ENCODE measurements at regions not wholly inside any gene's neighbourhood (a gene's known extent, or its start where the extent isn't known, plus 50 kb on each side); places are given as distances from the start of the nearest gene placed in this dataset.
"Not testable (repeated sequence)": the region's sequence is repeated elsewhere in the genome, so short reads cannot be mapped to it uniquely, and the experiment has no call there.

- Mint-ChIP-seq H3K36me3 (ENCODE audit: low read depth) (peaks cover 26% of the 10 kb centered on the region), H3K27ac (ENCODE audit: unreplicated experiment) (no peak overlapping the region), H3K4me3 (no peak overlapping the region), H3K27me3 (ENCODE audit: low read depth) (no peaks in the 10 kb centered on the region), H3K4me1 (peaks cover 10% of the 10 kb centered on the region), H3K9me3 (peaks cover 16% of the 10 kb centered on the region)
- DNase-seq (ENCODE audit: low read depth, low spot score), result no peak
- no peak for TF ChIP-seq CTCF (conservative IDR thresholded peaks at IDR 0.05)
These were observed 711.2 kb upstream of the ZNF608 start for GRCh38 chr5:125457617-125458016.

- Mint-ChIP-seq H3K36me3 (ENCODE audit: low read depth) (peaks cover 18% of the 10 kb centered on the region), H3K4me1 (peaks cover 17% of the 10 kb centered on the region), H3K9me3 (peaks cover 16% of the 10 kb centered on the region)
- not testable (repeated sequence) for H3K27ac Mint-ChIP-seq (ENCODE audit: unreplicated experiment); DNase-seq (ENCODE audit: low read depth, low spot score); H3K4me3 Mint-ChIP-seq; H3K27me3 Mint-ChIP-seq (ENCODE audit: low read depth)
These were observed 712.5 kb upstream of the ZNF608 start for GRCh38 chr5:125458949-125459348.

- H3K27ac Mint-ChIP-seq (ENCODE audit: unreplicated experiment), result peak overlapping the region; percentile 91
- no peak overlapping the region for H3K4me3 Mint-ChIP-seq
- no peaks in the 10 kb centered on the region for H3K27me3 Mint-ChIP-seq (ENCODE audit: low read depth)
- H3K36me3 Mint-ChIP-seq (ENCODE audit: low read depth), result peaks cover 14% of the 10 kb centered on the region
- H3K9me3 Mint-ChIP-seq, result peaks cover 13% of the 10 kb centered on the region
- DNase-seq (ENCODE audit: low read depth, low spot score), result no peak
- peaks cover 13% of the 10 kb centered on the region for H3K4me1 Mint-ChIP-seq
- no peak for TF ChIP-seq CTCF (conservative IDR thresholded peaks at IDR 0.05)
These were observed 715.2 kb upstream of the ZNF608 start for GRCh38 chr5:125461641-125462072.

- H3K9me3 Mint-ChIP-seq, result peaks cover 6% of the 10 kb centered on the region
- peaks cover 7% of the 10 kb centered on the region for H3K36me3 Mint-ChIP-seq (ENCODE audit: low read depth)
- DNase-seq (ENCODE audit: low read depth, low spot score), result no peak
- H3K27ac Mint-ChIP-seq (ENCODE audit: unreplicated experiment), result no peak overlapping the region
- no peak overlapping the region for H3K4me3 Mint-ChIP-seq
- H3K27me3 Mint-ChIP-seq (ENCODE audit: low read depth), result no peaks in the 10 kb centered on the region
- peaks cover 18% of the 10 kb centered on the region for H3K4me1 Mint-ChIP-seq
- TF ChIP-seq CTCF (conservative IDR thresholded peaks at IDR 0.05), result no peak
These were observed 717.1 kb upstream of the ZNF608 start for GRCh38 chr5:125463466-125464092.

- Mint-ChIP-seq H3K36me3 (ENCODE audit: low read depth) (no peaks in the 10 kb centered on the region), H3K27me3 (ENCODE audit: low read depth) (no peaks in the 10 kb centered on the region), H3K27ac (ENCODE audit: unreplicated experiment) (no peak overlapping the region), H3K9me3 (no peaks in the 10 kb centered on the region), H3K4me1 (peaks cover 24% of the 10 kb centered on the region), H3K4me3 (no peak overlapping the region)
- DNase-seq (ENCODE audit: low read depth, low spot score), result no peak
- TF ChIP-seq CTCF (conservative IDR thresholded peaks at IDR 0.05), result no peak
These were observed 718.5 kb upstream of the ZNF608 start for GRCh38 chr5:125464847-125465432.

GRCh38 chr5:125465703-125466102 lies 719.3 kb upstream of the ZNF608 start:
- Mint-ChIP-seq H3K4me3 (no peak overlapping the region), H3K27me3 (ENCODE audit: low read depth) (no peaks in the 10 kb centered on the region), H3K36me3 (ENCODE audit: low read depth) (no peaks in the 10 kb centered on the region), H3K4me1 (peaks cover 32% of the 10 kb centered on the region), H3K9me3 (no peaks in the 10 kb centered on the region), H3K27ac (ENCODE audit: unreplicated experiment) (no peak overlapping the region)
- no peak for TF ChIP-seq CTCF (conservative IDR thresholded peaks at IDR 0.05)
- DNase-seq (ENCODE audit: low read depth, low spot score), result no peak

Data from neural crest cell (in vitro differentiated cells).